ENCODE measurements at regions not wholly inside any gene's neighbourhood (a gene's known extent, or its start where the extent isn't known, plus 50 kb on each side); places are given as distances from the start of the nearest gene placed in this dataset.

DNA sequence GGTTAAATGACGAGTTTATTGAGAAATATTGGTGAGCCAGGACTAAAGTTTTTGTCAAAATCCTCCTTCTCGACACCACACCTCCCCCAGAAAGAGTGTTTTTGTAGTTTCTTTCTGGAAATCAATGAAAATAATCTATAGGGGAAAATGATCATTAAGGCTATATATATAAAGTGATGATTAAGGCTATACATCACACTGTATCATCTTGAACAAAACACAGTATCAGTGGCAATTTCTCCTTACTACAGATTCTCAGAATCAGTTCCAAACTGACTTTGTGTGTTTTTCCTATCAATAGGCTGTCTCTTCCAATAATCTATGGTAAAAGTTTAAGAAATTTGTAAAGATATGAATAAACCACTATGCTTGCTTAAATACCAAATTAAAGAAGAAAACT lies 81.7 kb downstream of the IFNG-AS1 start:
- no peak overlapping the region for H3K9ac ChIP-seq (ENCODE audit: control insufficient read depth, insufficient read depth, low read length)
- no TSS peak for BruUV-seq (replicated peaks)
- no peaks in the 10 kb centered on the region for H3K27me3 ChIP-seq (replicated peaks in 1 of 2; ENCODE audit: control insufficient read depth in 2 of 2, insufficient read depth in 2 of 2, low read length in 1 of 2)
- H3K4me3 ChIP-seq = no peak overlapping the region
- ChIA-PET RAD21 (ENCODE audit: unreplicated experiment) (no interaction called here), SMC1A (ENCODE audit: uncharacterized antibody, unreplicated experiment) (interaction anchor here (1.0 kb wide), 1 partner anchor 74 kb away, joined by 4 read pairs; no protein-coding TSS in a partner anchor), POLR2A (no interaction called here), CTCF (interaction anchor here (1.9 kb wide), 1 partner anchor 28 kb away, joined by 5 read pairs; no protein-coding TSS in a partner anchor)
- 83% methylated on average over 2 of the region's 2 CpGs for WGBS (ENCODE audit: insufficient coverage, insufficient replicate concordance, low lambda C conversion rate, missing lambda C conversion rate)
- ATAC-seq = no peak
- intact Hi-C loops (cut with micrococcal nuclease; ENCODE audit: unreplicated experiment) = no loop called here
- H3K27ac ChIP-seq (ENCODE audit: control insufficient read depth, insufficient read depth) = no peak overlapping the region
- no peaks in the 10 kb centered on the region for H3K4me1 ChIP-seq (ENCODE audit: control insufficient read depth, insufficient read depth, low read length)
- no peak overlapping the region for H2AFZ ChIP-seq (ENCODE audit: control insufficient read depth, low read depth, low read length)
- no peak for DNase-seq (ENCODE audit: low read depth, low spot score)
- TF ChIP-seq, protein P1, sequence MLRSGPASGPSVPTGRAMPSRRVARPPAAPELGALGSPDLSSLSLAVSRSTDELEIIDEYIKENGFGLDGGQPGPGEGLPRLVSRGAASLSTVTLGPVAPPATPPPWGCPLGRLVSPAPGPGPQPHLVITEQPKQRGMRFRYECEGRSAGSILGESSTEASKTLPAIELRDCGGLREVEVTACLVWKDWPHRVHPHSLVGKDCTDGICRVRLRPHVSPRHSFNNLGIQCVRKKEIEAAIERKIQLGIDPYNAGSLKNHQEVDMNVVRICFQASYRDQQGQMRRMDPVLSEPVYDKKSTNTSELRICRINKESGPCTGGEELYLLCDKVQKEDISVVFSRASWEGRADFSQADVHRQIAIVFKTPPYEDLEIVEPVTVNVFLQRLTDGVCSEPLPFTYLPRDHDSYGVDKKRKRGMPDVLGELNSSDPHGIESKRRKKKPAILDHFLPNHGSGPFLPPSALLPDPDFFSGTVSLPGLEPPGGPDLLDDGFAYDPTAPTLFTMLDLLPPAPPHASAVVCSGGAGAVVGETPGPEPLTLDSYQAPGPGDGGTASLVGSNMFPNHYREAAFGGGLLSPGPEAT (IDR thresholded peaks at IDR 0.05; ENCODE audit: low read depth) = no peak
- TF ChIP-seq, protein P2, sequence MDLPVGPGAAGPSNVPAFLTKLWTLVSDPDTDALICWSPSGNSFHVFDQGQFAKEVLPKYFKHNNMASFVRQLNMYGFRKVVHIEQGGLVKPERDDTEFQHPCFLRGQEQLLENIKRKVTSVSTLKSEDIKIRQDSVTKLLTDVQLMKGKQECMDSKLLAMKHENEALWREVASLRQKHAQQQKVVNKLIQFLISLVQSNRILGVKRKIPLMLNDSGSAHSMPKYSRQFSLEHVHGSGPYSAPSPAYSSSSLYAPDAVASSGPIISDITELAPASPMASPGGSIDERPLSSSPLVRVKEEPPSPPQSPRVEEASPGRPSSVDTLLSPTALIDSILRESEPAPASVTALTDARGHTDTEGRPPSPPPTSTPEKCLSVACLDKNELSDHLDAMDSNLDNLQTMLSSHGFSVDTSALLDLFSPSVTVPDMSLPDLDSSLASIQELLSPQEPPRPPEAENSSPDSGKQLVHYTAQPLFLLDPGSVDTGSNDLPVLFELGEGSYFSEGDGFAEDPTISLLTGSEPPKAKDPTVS (IDR thresholded peaks at IDR 0.05; ENCODE audit: low read depth, low read length) = no peak
- TF ChIP-seq, protein P3, sequence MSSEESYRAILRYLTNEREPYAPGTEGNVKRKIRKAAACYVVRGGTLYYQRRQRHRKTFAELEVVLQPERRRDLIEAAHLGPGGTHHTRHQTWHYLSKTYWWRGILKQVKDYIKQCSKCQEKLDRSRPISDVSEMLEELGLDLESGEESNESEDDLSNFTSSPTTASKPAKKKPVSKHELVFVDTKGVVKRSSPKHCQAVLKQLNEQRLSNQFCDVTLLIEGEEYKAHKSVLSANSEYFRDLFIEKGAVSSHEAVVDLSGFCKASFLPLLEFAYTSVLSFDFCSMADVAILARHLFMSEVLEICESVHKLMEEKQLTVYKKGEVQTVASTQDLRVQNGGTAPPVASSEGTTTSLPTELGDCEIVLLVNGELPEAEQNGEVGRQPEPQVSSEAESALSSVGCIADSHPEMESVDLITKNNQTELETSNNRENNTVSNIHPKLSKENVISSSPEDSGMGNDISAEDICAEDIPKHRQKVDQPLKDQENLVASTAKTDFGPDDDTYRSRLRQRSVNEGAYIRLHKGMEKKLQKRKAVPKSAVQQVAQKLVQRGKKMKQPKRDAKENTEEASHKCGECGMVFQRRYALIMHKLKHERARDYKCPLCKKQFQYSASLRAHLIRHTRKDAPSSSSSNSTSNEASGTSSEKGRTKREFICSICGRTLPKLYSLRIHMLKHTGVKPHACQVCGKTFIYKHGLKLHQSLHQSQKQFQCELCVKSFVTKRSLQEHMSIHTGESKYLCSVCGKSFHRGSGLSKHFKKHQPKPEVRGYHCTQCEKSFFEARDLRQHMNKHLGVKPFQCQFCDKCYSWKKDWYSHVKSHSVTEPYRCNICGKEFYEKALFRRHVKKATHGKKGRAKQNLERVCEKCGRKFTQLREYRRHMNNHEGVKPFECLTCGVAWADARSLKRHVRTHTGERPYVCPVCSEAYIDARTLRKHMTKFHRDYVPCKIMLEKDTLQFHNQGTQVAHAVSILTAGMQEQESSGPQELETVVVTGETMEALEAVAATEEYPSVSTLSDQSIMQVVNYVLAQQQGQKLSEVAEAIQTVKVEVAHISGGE (CRISPR knock-in tag; IDR thresholded peaks at IDR 0.05) = no peak
- no peak for TF ChIP-seq SP1 (IDR thresholded peaks at IDR 0.05; ENCODE audit: low read depth, low read length)
- TF ChIP-seq, protein P4, sequence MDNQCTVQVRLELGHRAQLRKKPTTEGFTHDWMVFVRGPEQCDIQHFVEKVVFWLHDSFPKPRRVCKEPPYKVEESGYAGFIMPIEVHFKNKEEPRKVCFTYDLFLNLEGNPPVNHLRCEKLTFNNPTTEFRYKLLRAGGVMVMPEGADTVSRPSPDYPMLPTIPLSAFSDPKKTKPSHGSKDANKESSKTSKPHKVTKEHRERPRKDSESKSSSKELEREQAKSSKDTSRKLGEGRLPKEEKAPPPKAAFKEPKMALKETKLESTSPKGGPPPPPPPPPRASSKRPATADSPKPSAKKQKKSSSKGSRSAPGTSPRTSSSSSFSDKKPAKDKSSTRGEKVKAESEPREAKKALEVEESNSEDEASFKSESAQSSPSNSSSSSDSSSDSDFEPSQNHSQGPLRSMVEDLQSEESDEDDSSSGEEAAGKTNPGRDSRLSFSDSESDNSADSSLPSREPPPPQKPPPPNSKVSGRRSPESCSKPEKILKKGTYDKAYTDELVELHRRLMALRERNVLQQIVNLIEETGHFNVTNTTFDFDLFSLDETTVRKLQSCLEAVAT (IDR thresholded peaks at IDR 0.05) = no peak
- TF ChIP-seq MTA2 (IDR thresholded peaks at IDR 0.05; ENCODE audit: low read depth) = no peak
- TF ChIP-seq IKZF1 (conservative IDR thresholded peaks at IDR 0.05) = no peak
- no peak for TF ChIP-seq POLR2A (IDR thresholded peaks at IDR 0.05; ENCODE audit: low read depth, low read length)
- no peak for TF ChIP-seq IRF4 (IDR thresholded peaks at IDR 0.05; ENCODE audit: low read depth, low read length)
- TF ChIP-seq NRF1 (conservative IDR thresholded peaks at IDR 0.05; ENCODE audit: low read depth, low read length) = no peak
- H3K79me2 ChIP-seq (ENCODE audit: control insufficient read depth, insufficient read depth, low read length) = no peaks in the 10 kb centered on the region
- peaks cover 2% of the 10 kb centered on the region; the same call in 2 of the 3 replicates for H3K9me3 ChIP-seq (replicated peaks; ENCODE audit: control insufficient read depth, insufficient read depth, low read length)
- in situ Hi-C loops (cut with MboI) = no loop called here
- no peak overlapping the region for H3K4me2 ChIP-seq (ENCODE audit: control insufficient read depth, insufficient read depth)
- no peak for FAIRE-seq
- H3K36me3 ChIP-seq (ENCODE audit: control insufficient read depth in 2 of 2, insufficient read depth in 2 of 2, low read length in 1 of 2) = no peaks in the 10 kb centered on the region
- H4K20me1 ChIP-seq (ENCODE audit: control insufficient read depth, insufficient read depth) = no peaks in the 10 kb centered on the region
